GM10266 (cell line): ENCODE measurements at regions not wholly inside any gene's neighbourhood (a gene's known extent, or its start where the extent isn't known, plus 50 kb on each side); places are given as distances from the start of the nearest gene placed in this dataset.

Experiments
- DNase-seq: peaks from one replicate; pipeline ENCODE4 v3.0.0; 2012; ENCODE audit errors: extremely low spot score
- CTCF ChIP-seq: IDR thresholded peaks from 2 replicates; pipeline ENCODE4 v1.5.1; 2012; ENCODE audit warnings: mild to moderate bottlenecking, low read depth; ENCODE audit not compliant: control insufficient read depth, insufficient read depth; ENCODE audit errors: missing control alignments

GRCh38 chr10:118508355-118508754 is 87.1 kb downstream of the PRLHR start:
- no peak for DNase-seq
- no peak for TF ChIP-seq CTCF

GRCh38 chr10:118506671-118507590 is 88.5 kb downstream of the PRLHR start:
- no peak for DNase-seq
- TF ChIP-seq CTCF, result no peak

- no peak for TF ChIP-seq CTCF
- DNase-seq, result no peak
Measured at GRCh38 chr10:118505363-118505762, 90.1 kb downstream of the PRLHR start.

- DNase-seq, result no peak
- TF ChIP-seq CTCF, result no peak
Measured at GRCh38 chr10:118504467-118505205, 90.8 kb downstream of the PRLHR start.

- no peak for TF ChIP-seq CTCF
Measured at GRCh38 chr10:118504044-118504443, 91.4 kb downstream of the PRLHR start.

GRCh38 chr10:118503192-118503591 is 92.3 kb downstream of the PRLHR start:
- no peak for TF ChIP-seq CTCF

More at GRCh38 chr10:118504044-118504443, 91.4 kb downstream of the PRLHR start:
- DNase-seq, result no peak

More at GRCh38 chr10:118503192-118503591, 92.3 kb downstream of the PRLHR start:
- no peak for DNase-seq
